IMR-90 (cell line): ENCODE measurements at regions not wholly inside any gene's neighbourhood (a gene's known extent, or its start where the extent isn't known, plus 50 kb on each side); places are given as distances from the start of the nearest gene placed in this dataset.

Source experiments
- ATAC-seq: fragments of 200-7000 bp; cut with Tn5 transposase; 2 replicates; pipeline ENCODE4 v1.9.1; 2020; ENCODE audit warnings: low read depth, mild to moderate bottlenecking, moderate library complexity
- BruUV-seq: library from RNA; stranded (reverse); fragments of 400-500 nt; replicated peaks from 2 replicates; lab custom pipeline; 2021; lab: Mats Ljungman, UMichigan
- CTCF ChIA-PET: fragments of 300-600 bp; formaldehyde crosslinking; extraction: SDS; loops from one replicate; lab custom pipeline; 2021; ENCODE audit warnings: antibody characterized with exemption; lab: Yijun Ruan, JAX
- POLR2A ChIA-PET: fragments of 300-600 bp; sonication (Branson Sonifier 250); formaldehyde crosslinking; loops from one replicate; lab custom pipeline; 2022; ENCODE audit warnings: antibody characterized with exemption; ENCODE audit not compliant: unreplicated experiment; lab: Charles Lee
- DNase-seq: peaks from one replicate; pipeline ENCODE4 v3.0.0; 2013
- H2AFZ ChIP-seq: replicated peaks from 2 replicates; pipeline ENCODE3; 2013; ENCODE audit warnings: low read length, mild to moderate bottlenecking; ENCODE audit not compliant: poor library complexity
- H2AK5ac ChIP-seq: 2 replicates; pipeline ENCODE4 v1.6.1; 2013; ENCODE audit warnings: low read depth, low read length, inconsistent platforms
- H2AK9ac ChIP-seq: replicated peaks from 2 replicates; pipeline ENCODE3; 2013; ENCODE audit warnings: mild to moderate bottlenecking, low read depth, low read length, moderate library complexity; ENCODE audit not compliant: poor library complexity
- H2BK120ac ChIP-seq: 2 replicates; pipeline ENCODE4 v1.6.1; 2013; ENCODE audit warnings: low read depth, low read length, inconsistent platforms
- H2BK15ac ChIP-seq: 3 replicates; pipeline ENCODE4 v1.6.1; 2013; ENCODE audit warnings: low read depth, low read length, inconsistent platforms
- H2BK20ac ChIP-seq: 2 replicates; pipeline ENCODE4 v1.6.1; 2013; ENCODE audit warnings: low read depth, mild to moderate bottlenecking, inconsistent platforms, low read length, moderate library complexity
- H2BK5ac ChIP-seq: 2 replicates; pipeline ENCODE4 v1.6.1; 2013; ENCODE audit warnings: mild to moderate bottlenecking, low read depth, low read length, inconsistent platforms; ENCODE audit not compliant: poor library complexity, severe bottlenecking
- H3K14ac ChIP-seq: replicated peaks from 2 replicates; pipeline ENCODE4 v1.6.1; 2013; ENCODE audit warnings: low read depth, low read length, inconsistent platforms
- H3K18ac ChIP-seq: 2 replicates; pipeline ENCODE4 v1.6.1; 2013; ENCODE audit warnings: low read depth, low read length, control low read depth
- H3K23ac ChIP-seq: 2 replicates; pipeline ENCODE4 v1.6.1; 2013; ENCODE audit warnings: low read depth, low read length, inconsistent platforms
- H3K27ac ChIP-seq: 2 replicates; pipeline ENCODE4 v1.5.1; 2013; ENCODE audit warnings: mild to moderate bottlenecking, control low read depth, low read length; ENCODE audit not compliant: insufficient read depth
- H3K27me3 ChIP-seq: 2 replicates; pipeline ENCODE4 v1.6.1; 2013; ENCODE audit warnings: low read length; ENCODE audit not compliant: control insufficient read depth, insufficient read depth
- H3K36me3 ChIP-seq: 2 replicates; pipeline ENCODE4 v1.6.1; 2013; ENCODE audit warnings: low read length, mixed read lengths; ENCODE audit not compliant: control insufficient read depth, insufficient read depth
- H3K4ac ChIP-seq: 2 replicates; pipeline ENCODE4 v1.6.1; 2013; ENCODE audit warnings: low read depth, low read length, inconsistent platforms
- H3K4me1 ChIP-seq: 2 replicates; pipeline ENCODE4 v1.6.1; 2013; ENCODE audit warnings: low read length, mixed read lengths; ENCODE audit not compliant: control insufficient read depth, insufficient read depth
- H3K4me2 ChIP-seq: 2 replicates; pipeline ENCODE4 v1.6.1; 2013; ENCODE audit warnings: low read depth, mild to moderate bottlenecking, control low read depth, low read length, moderate library complexity
- H3K4me3 ChIP-seq: 2 replicates; pipeline ENCODE4 v1.5.1; 2013; ENCODE audit warnings: low read depth, mild to moderate bottlenecking, control low read depth, low read length, moderate library complexity; ENCODE audit not compliant: insufficient read depth
- H3K56ac ChIP-seq: 2 replicates; pipeline ENCODE4 v1.6.1; 2013; ENCODE audit warnings: low read length, inconsistent platforms; ENCODE audit not compliant: insufficient read depth; ENCODE audit errors: extremely low read depth
- H3K79me1 ChIP-seq, 2 experiments: 2 replicates each; pipeline ENCODE4 v1.6.1; 2013; ENCODE audit warnings: low read length in 2 of 2, inconsistent platforms in 1 of 2, low read depth in 1 of 2
- H3K9ac ChIP-seq: 2 replicates; pipeline ENCODE4 v1.6.1; 2013; ENCODE audit warnings: low read depth, low read length, control low read depth
- H3K9me1 ChIP-seq: 2 replicates; pipeline ENCODE4 v1.6.1; 2013; ENCODE audit warnings: low read length, inconsistent platforms; ENCODE audit not compliant: insufficient read depth
- H3K9me3 ChIP-seq: 2 replicates; pipeline ENCODE4 v1.6.1; 2013; ENCODE audit warnings: low read length; ENCODE audit not compliant: control insufficient read depth, insufficient read depth
- H4K20me1 ChIP-seq: 2 replicates; pipeline ENCODE4 v1.6.1; 2013; ENCODE audit warnings: low read length, inconsistent platforms; ENCODE audit not compliant: insufficient read depth
- H4K5ac ChIP-seq: 2 replicates; pipeline ENCODE4 v1.6.1; 2013; ENCODE audit warnings: mild to moderate bottlenecking, low read depth, low read length, control low read depth
- H4K8ac ChIP-seq, 2 experiments: 2 replicates each; pipeline ENCODE4 v1.6.1; 2013; ENCODE audit warnings: low read depth in 2 of 2, low read length in 2 of 2, control low read depth in 1 of 2, inconsistent platforms in 1 of 2
- H4K91ac ChIP-seq: 2 replicates; pipeline ENCODE4 v1.6.1; 2013; ENCODE audit warnings: low read depth, low read length, inconsistent platforms; ENCODE audit not compliant: insufficient read depth
- BHLHE40 ChIP-seq: fragments of 150-350 bp; IDR thresholded peaks from 2 replicates; pipeline ENCODE4 v1.6.1; 2016; ENCODE audit warnings: mild to moderate bottlenecking, low read depth, low read length
- CEBPB ChIP-seq: IDR thresholded peaks from 2 replicates; pipeline ENCODE4 v1.6.1; 2012; ENCODE audit warnings: low read depth, low read length, improper control_type of control experiment
- CHD1 ChIP-seq: IDR thresholded peaks from 2 replicates; pipeline ENCODE4 v1.6.1; 2012; ENCODE audit warnings: low read depth, low read length, improper control_type of control experiment
- ELK1 ChIP-seq: fragments of 150-350 bp; IDR thresholded peaks from 2 replicates; pipeline ENCODE4 v1.6.1; 2016; ENCODE audit warnings: low read depth, mild to moderate bottlenecking, low read length, moderate library complexity, borderline replicate concordance
- FOS ChIP-seq: fragments of 150-350 bp; IDR thresholded peaks from 2 replicates; pipeline ENCODE4 v1.6.1; 2016; ENCODE audit warnings: low read depth, low read length
- MAFK ChIP-seq: IDR thresholded peaks from 2 replicates; pipeline ENCODE4 v1.6.1; 2012; ENCODE audit warnings: low read depth, low read length, improper control_type of control experiment
- MAZ ChIP-seq: IDR thresholded peaks from 2 replicates; pipeline ENCODE4 v1.6.1; 2012; ENCODE audit warnings: low read depth, mild to moderate bottlenecking, low read length, improper control_type of control experiment, moderate library complexity, borderline replicate concordance
- MXI1 ChIP-seq: IDR thresholded peaks from 2 replicates; pipeline ENCODE4 v1.6.1; 2012; ENCODE audit warnings: low read depth, mild to moderate bottlenecking, low read length, moderate library complexity, borderline replicate concordance
- NFE2L2 ChIP-seq: fragments of 150-350 bp; IDR thresholded peaks from 2 replicates; pipeline ENCODE4 v1.6.1; 2016; ENCODE audit warnings: low read depth, mild to moderate bottlenecking, low read length
- POLR2A ChIP-seq: IDR thresholded peaks from 2 replicates; pipeline ENCODE4 v1.6.1; 2012; ENCODE audit warnings: mild to moderate bottlenecking, low read depth, low read length
- RAD21 ChIP-seq: IDR thresholded peaks from 2 replicates; pipeline ENCODE4 v1.6.1; 2012; ENCODE audit warnings: low read length, improper control_type of control experiment
- RCOR1 ChIP-seq: IDR thresholded peaks from 2 replicates; pipeline ENCODE4 v1.6.1; 2012; ENCODE audit warnings: mild to moderate bottlenecking, low read length, improper control_type of control experiment; ENCODE audit not compliant: insufficient replicate concordance
- RFX5 ChIP-seq: IDR thresholded peaks from 2 replicates; pipeline ENCODE4 v1.8.0; 2012; ENCODE audit warnings: low read depth, mild to moderate bottlenecking, low read length, moderate library complexity
- SMC3 ChIP-seq: fragments of 150-350 bp; IDR thresholded peaks from 2 replicates; pipeline ENCODE4 v1.6.1; 2016; ENCODE audit warnings: low read depth, mild to moderate bottlenecking, antibody characterized with exemption, low read length, moderate library complexity
- WGBS, 2 experiments: methylation state at CpG; one replicate each; pipeline versions ENCODE4 v1.1.5 to v1.1.7; 2013; ENCODE audit warnings: missing lambda C conversion rate in 2 of 2; ENCODE audit not compliant: insufficient read length in 1 of 2; ENCODE audit errors: extremely low coverage in 2 of 2; 5-methylcytosine and 5-hydroxymethylcytosine counted together
- dilution Hi-C: fragments of 300-500 bp; cut with HindIII; formaldehyde crosslinking; loops from one replicate; pipeline ENCODE4 v1.14.3; 2018; ENCODE audit warnings: low sequenced_read_pairs; ENCODE audit not compliant: unreplicated experiment
- in situ Hi-C: fragments of 300-500 bp; cut with MboI; formaldehyde crosslinking; loops from 3 replicates; pipeline ENCODE4 v1.14.3; 2019; ENCODE audit warnings: low sequenced_read_pairs, inconsistent platforms, mixed read lengths
- intact Hi-C: fragments of 100-400 bp; cut with micrococcal nuclease; formaldehyde crosslinking; loops from 2 replicates; pipeline ENCODE4 v1.10.0; 2022
- TF ChIP-seq, protein P1 (sequence below): conservative IDR thresholded peaks from 2 replicates; pipeline ENCODE4 v1.5.1; 2012; ENCODE audit warnings: mild to moderate bottlenecking, low read depth, low read length, improper control_type of control experiment
- TF ChIP-seq, protein P2 (sequence below): fragments of 150-350 bp; IDR thresholded peaks from 2 replicates; pipeline ENCODE4 v1.6.1; 2017; ENCODE audit warnings: mild to moderate bottlenecking, antibody characterized with exemption, low read length, low read depth

GRCh38 chr16:88285514-88285822 is 97.3 kb upstream of the ZNF469 start:
- no TSS peak for BruUV-seq
- POLR2A ChIA-PET: no interaction called here
- CTCF ChIA-PET: no interaction called here

More at GRCh38 chr16:88285514-88285822, 97.3 kb upstream of the ZNF469 start:
- Histone ChIP-seq H2BK120ac (no peak overlapping the region), H2AK5ac (peak overlapping the region; percentile 20), H3K14ac (no peak overlapping the region), H2BK20ac (no peak overlapping the region), H2BK15ac (no peak overlapping the region), H4K5ac (no peak overlapping the region; the same call in 1 of the 2 replicates), H3K27ac (no peak overlapping the region), H3K56ac (no peak overlapping the region), H3K18ac (peak overlapping the region; percentile 24), H3K4me1 (peaks cover 8% of the 10 kb centered on the region), H3K4me2 (no peak overlapping the region), H2AFZ (no peak overlapping the region), H3K79me1 (no peaks in the 10 kb centered on the region; a peak in 1 of 4 replicates), H2BK5ac (no peak overlapping the region), H3K9ac (no peak overlapping the region), H4K8ac (no peak overlapping the region), H3K4ac (peak overlapping the region; percentile 29; the same call in 1 of the 2 replicates), H2AK9ac (no peak overlapping the region), H4K91ac (peak overlapping the region; percentile 33; the same call in 1 of the 2 replicates), H3K36me3 (no peaks in the 10 kb centered on the region), H4K20me1 (no peaks in the 10 kb centered on the region), H3K9me3 (peaks cover 14% of the 10 kb centered on the region), H3K9me1 (peaks cover 3% of the 10 kb centered on the region; the same call in 1 of the 2 replicates), H3K23ac (no peak overlapping the region), H3K27me3 (no peaks in the 10 kb centered on the region), H3K4me3 (no peak overlapping the region)
- 73% methylated on average over 3 of the region's 10 CpGs; no CpG with 5 or more reads in 1 of the 2 experiments for WGBS, 2 experiments
- ATAC-seq (no peak), DNase-seq (no peak)
- no peak for TF ChIP-seq NFE2L2
- TF ChIP-seq MAZ: no peak
- TF ChIP-seq ELK1: no peak
- TF ChIP-seq RCOR1: no peak
- TF ChIP-seq FOS: no peak
- TF ChIP-seq MXI1: no peak
- TF ChIP-seq SMC3: no peak
- TF ChIP-seq, protein P1, sequence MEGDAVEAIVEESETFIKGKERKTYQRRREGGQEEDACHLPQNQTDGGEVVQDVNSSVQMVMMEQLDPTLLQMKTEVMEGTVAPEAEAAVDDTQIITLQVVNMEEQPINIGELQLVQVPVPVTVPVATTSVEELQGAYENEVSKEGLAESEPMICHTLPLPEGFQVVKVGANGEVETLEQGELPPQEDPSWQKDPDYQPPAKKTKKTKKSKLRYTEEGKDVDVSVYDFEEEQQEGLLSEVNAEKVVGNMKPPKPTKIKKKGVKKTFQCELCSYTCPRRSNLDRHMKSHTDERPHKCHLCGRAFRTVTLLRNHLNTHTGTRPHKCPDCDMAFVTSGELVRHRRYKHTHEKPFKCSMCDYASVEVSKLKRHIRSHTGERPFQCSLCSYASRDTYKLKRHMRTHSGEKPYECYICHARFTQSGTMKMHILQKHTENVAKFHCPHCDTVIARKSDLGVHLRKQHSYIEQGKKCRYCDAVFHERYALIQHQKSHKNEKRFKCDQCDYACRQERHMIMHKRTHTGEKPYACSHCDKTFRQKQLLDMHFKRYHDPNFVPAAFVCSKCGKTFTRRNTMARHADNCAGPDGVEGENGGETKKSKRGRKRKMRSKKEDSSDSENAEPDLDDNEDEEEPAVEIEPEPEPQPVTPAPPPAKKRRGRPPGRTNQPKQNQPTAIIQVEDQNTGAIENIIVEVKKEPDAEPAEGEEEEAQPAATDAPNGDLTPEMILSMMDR: no peak
- TF ChIP-seq POLR2A: no peak
- TF ChIP-seq CEBPB: no peak
- no peak for TF ChIP-seq BHLHE40
- no peak for TF ChIP-seq RAD21
- no peak for TF ChIP-seq MAFK
- TF ChIP-seq RFX5: no peak
- TF ChIP-seq, protein P2, sequence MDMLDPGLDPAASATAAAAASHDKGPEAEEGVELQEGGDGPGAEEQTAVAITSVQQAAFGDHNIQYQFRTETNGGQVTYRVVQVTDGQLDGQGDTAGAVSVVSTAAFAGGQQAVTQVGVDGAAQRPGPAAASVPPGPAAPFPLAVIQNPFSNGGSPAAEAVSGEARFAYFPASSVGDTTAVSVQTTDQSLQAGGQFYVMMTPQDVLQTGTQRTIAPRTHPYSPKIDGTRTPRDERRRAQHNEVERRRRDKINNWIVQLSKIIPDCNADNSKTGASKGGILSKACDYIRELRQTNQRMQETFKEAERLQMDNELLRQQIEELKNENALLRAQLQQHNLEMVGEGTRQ: no peak
- TF ChIP-seq CHD1: no peak
- in situ Hi-C loops: no loop called here
- intact Hi-C loops: no loop called here
- dilution Hi-C loops: no loop called here
